Liver (tissue), 8 donors: ENCODE measurements at regions not wholly inside any gene's neighbourhood (a gene's known extent, or its start where the extent isn't known, plus 50 kb on each side); places are given as distances from the start of the nearest gene placed in this dataset.

Source experiments
- DNase-seq: peaks from one replicate; pipeline ENCODE4 v3.0.0-alpha.2; 2017; ENCODE audit warnings: low spot score
- H3K27ac ChIP-seq, 2 donors: one replicate each; pipeline ENCODE4 v1.7.0; 2013; ENCODE audit warnings: inconsistent platforms in 2 of 2, low read length in 2 of 2, control low read depth in 1 of 2, low read depth in 1 of 2, mild to moderate bottlenecking in 1 of 2
- H3K27me3 ChIP-seq, 4 donors: one replicate each; pipeline versions ENCODE4 v1.6.1 to v1.7.0; 2013; ENCODE audit warnings: low read length in 3 of 4, inconsistent platforms in 1 of 4, mild to moderate bottlenecking in 1 of 4, moderate library complexity in 1 of 4; ENCODE audit not compliant: control insufficient read depth in 4 of 4, insufficient read depth in 4 of 4
- H3K36me3 ChIP-seq, 4 donors: one replicate each; pipeline versions ENCODE4 v1.6.1 to v1.7.0; 2013; ENCODE audit warnings: low read length in 3 of 4, mild to moderate bottlenecking in 3 of 4, low read depth in 1 of 4, moderate library complexity in 1 of 4; ENCODE audit not compliant: control insufficient read depth in 4 of 4, insufficient read depth in 3 of 4
- H3K4me1 ChIP-seq, 4 donors: one replicate each; pipeline versions ENCODE4 v1.6.1 to v1.7.0; 2013; ENCODE audit warnings: low read length in 3 of 4, mild to moderate bottlenecking in 3 of 4, moderate library complexity in 1 of 4; ENCODE audit not compliant: control insufficient read depth in 4 of 4, insufficient read depth in 4 of 4
- H3K4me3 ChIP-seq, 3 donors: one replicate each; pipeline versions ENCODE4 v1.6.1 to v1.7.0; 2013; ENCODE audit warnings: low read length in 3 of 3, control low read depth in 1 of 3, low read depth in 1 of 3, mild to moderate bottlenecking in 1 of 3
- H3K9ac ChIP-seq, 2 donors: one replicate each; pipeline ENCODE4 v1.7.0; 2013; ENCODE audit warnings: low read length in 2 of 2, mild to moderate bottlenecking in 2 of 2, moderate library complexity in 2 of 2, control low read depth in 1 of 2, low read depth in 1 of 2
- H3K9me3 ChIP-seq, 4 donors: one replicate each; pipeline versions ENCODE4 v1.6.1 to v1.7.0; 2013; ENCODE audit warnings: low read length in 3 of 4; ENCODE audit not compliant: control insufficient read depth in 4 of 4
- ATF3 ChIP-seq: IDR thresholded peaks from 2 replicates; pipeline ENCODE4 v1.6.1; 2016; ENCODE audit warnings: antibody characterized with exemption
- CTCF ChIP-seq: fragments of 150-350 bp; IDR thresholded peaks from 2 replicates; pipeline ENCODE4 v1.5.1; 2017; ENCODE audit warnings: improper control_type of control experiment, low read depth, low read length; ENCODE audit not compliant: missing input control
- EGR1 ChIP-seq, 2 donors: IDR thresholded peaks; 2 replicates each; pipeline ENCODE4 v1.6.1; 2016 to 2018; ENCODE audit warnings: antibody characterized with exemption in 2 of 2, low read depth in 2 of 2
- FOXA1 ChIP-seq: IDR thresholded peaks from 2 replicates; pipeline ENCODE4 v1.6.1; 2016; ENCODE audit warnings: antibody characterized with exemption
- FOXA2 ChIP-seq: IDR thresholded peaks from 2 replicates; pipeline ENCODE4 v1.6.1; 2016; ENCODE audit warnings: antibody characterized with exemption
- GABPA ChIP-seq, 2 donors: IDR thresholded peaks in 1 of 2; conservative IDR thresholded peaks in 1 of 2; 2 replicates each; pipeline ENCODE4 v1.6.1; 2016; ENCODE audit warnings: antibody characterized with exemption in 2 of 2, mild to moderate bottlenecking in 1 of 2, moderate library complexity in 1 of 2
- HNF4A ChIP-seq, 2 donors: conservative IDR thresholded peaks; 2 replicates each; pipeline ENCODE4 v1.6.1; 2016; ENCODE audit warnings: antibody characterized with exemption in 2 of 2, mild to moderate bottlenecking in 2 of 2
- HNF4G ChIP-seq: IDR thresholded peaks from 2 replicates; pipeline ENCODE4 v1.6.1; 2016; ENCODE audit warnings: antibody characterized with exemption
- JUND ChIP-seq, 2 donors: IDR thresholded peaks; 2 replicates each; pipeline ENCODE4 v1.6.1; 2016; ENCODE audit warnings: antibody characterized with exemption in 2 of 2
- MAX ChIP-seq: IDR thresholded peaks from 2 replicates; pipeline ENCODE4 v1.6.1; 2016; ENCODE audit warnings: antibody characterized with exemption
- NR2F2 ChIP-seq: IDR thresholded peaks from 2 replicates; pipeline ENCODE4 v1.6.1; 2016; ENCODE audit warnings: antibody characterized with exemption
- RAD21 ChIP-seq, 2 donors: IDR thresholded peaks; 2 replicates each; pipeline ENCODE4 v1.6.1; 2016; ENCODE audit warnings: antibody characterized with exemption in 2 of 2, mild to moderate bottlenecking in 2 of 2
- RXRA ChIP-seq, 2 donors: IDR thresholded peaks; 2 replicates each; pipeline ENCODE4 v1.6.1; 2017 to 2018; ENCODE audit warnings: antibody characterized with exemption in 2 of 2, mild to moderate bottlenecking in 1 of 2
- SP1 ChIP-seq: IDR thresholded peaks from 2 replicates; pipeline ENCODE4 v1.6.1; 2018; ENCODE audit warnings: antibody characterized with exemption, mild to moderate bottlenecking
- TAF1 ChIP-seq: conservative IDR thresholded peaks from 2 replicates; pipeline ENCODE4 v1.6.1; 2016; ENCODE audit warnings: antibody characterized with exemption, mild to moderate bottlenecking
- YY1 ChIP-seq: IDR thresholded peaks from 2 replicates; pipeline ENCODE4 v1.6.1; 2016; ENCODE audit warnings: antibody characterized with exemption, mild to moderate bottlenecking
- ZBTB33 ChIP-seq: IDR thresholded peaks from 2 replicates; pipeline ENCODE4 v1.6.1; 2016; ENCODE audit warnings: antibody characterized with exemption
- WGBS: extraction: QIAGEN DNeasy Blood & Tissue Kit; methylation state at CpG from one replicate; pipeline ENCODE4 v1.1.7; 2013; 5-methylcytosine and 5-hydroxymethylcytosine counted together
- donor health status: healthy.
- donor health status: healthy.
- donor health status: healthy.
- donor health status: healthy.
- donor health status: healthy.

GRCh38 chr12:77344651-77345050, 279.3 kb upstream of the E2F7 start:
- no peaks in the 10 kb centered on the region for H3K9me3 ChIP-seq
- no peak overlapping the region for H3K9ac ChIP-seq
- TF ChIP-seq ZBTB33 (no peak), NR2F2 (no peak), HNF4A (conservative IDR thresholded peaks at IDR 0.05) (no peak), ATF3 (no peak), TAF1 (no peak)
- no peak for DNase-seq
- no peak overlapping the region for H3K27ac ChIP-seq
- H3K4me1 ChIP-seq = no peaks in the 10 kb centered on the region
- WGBS = 83% methylated on average over 1 of the region's 1 CpG
- H3K4me3 ChIP-seq = no peak overlapping the region
- no peaks in the 10 kb centered on the region for H3K27me3 ChIP-seq
- no peaks in the 10 kb centered on the region for H3K36me3 ChIP-seq

- H3K9me3 ChIP-seq = no peaks in the 10 kb centered on the region
- no peak overlapping the region for H3K27ac ChIP-seq
- no peak for DNase-seq
- H3K36me3 ChIP-seq = no peaks in the 10 kb centered on the region
- H3K4me1 ChIP-seq = no peaks in the 10 kb centered on the region
- no peaks in the 10 kb centered on the region for H3K27me3 ChIP-seq
- 72% methylated on average over 1 of the region's 1 CpG for WGBS
- H3K4me3 ChIP-seq = no peak overlapping the region
- H3K9ac ChIP-seq = no peak overlapping the region
- TF ChIP-seq HNF4G (no peak), CTCF (no peak), RAD21 (IDR thresholded peaks at IDR 0.05) (no peak), FOXA2 (no peak), NR2F2 (no peak), EGR1 (IDR thresholded peaks at IDR 0.05; ENCODE audit: low read depth in 2 of 2) (no peak), MAX (no peak), JUND (IDR thresholded peaks at IDR 0.05) (no peak)
Observed at GRCh38 chr12:77343291-77343690, 277.9 kb upstream of the E2F7 start.

GRCh38 chr12:77342253-77342652, 276.9 kb upstream of the E2F7 start:
- H3K36me3 ChIP-seq = no peaks in the 10 kb centered on the region
- TF ChIP-seq CTCF (no peak), RAD21 (IDR thresholded peaks at IDR 0.05) (no peak), ATF3 (no peak), FOXA1 (no peak), SP1 (no peak), EGR1 (IDR thresholded peaks at IDR 0.05; ENCODE audit: low read depth in 2 of 2) (no peak), RXRA (IDR thresholded peaks at IDR 0.05) (no peak), NR2F2 (no peak), GABPA (IDR thresholded peaks at IDR 0.05 in 1 of 2, conservative IDR thresholded peaks at IDR 0.05 in 1 of 2) (no peak), JUND (IDR thresholded peaks at IDR 0.05) (no peak), TAF1 (no peak), YY1 (no peak)
- no peak overlapping the region for H3K4me3 ChIP-seq
- H3K27me3 ChIP-seq = no peaks in the 10 kb centered on the region
- H3K9ac ChIP-seq = no peak overlapping the region
- peaks cover 0 to 2% (median 0%) of the 10 kb centered on the region in 4 donors for H3K9me3 ChIP-seq
- H3K4me1 ChIP-seq = no peaks in the 10 kb centered on the region
- WGBS = 60% methylated on average over 2 of the region's 2 CpGs
- DNase-seq = no peak
- no peak overlapping the region for H3K27ac ChIP-seq
